Panc1 (cell line): ENCODE measurements at regions not wholly inside any gene's neighbourhood (a gene's known extent, or its start where the extent isn't known, plus 50 kb on each side); places are given as distances from the start of the nearest gene placed in this dataset.

ENCODE experiments used
- TF ChIP-seq, protein P1 (sequence below): fragments of 450-650 bp; IDR thresholded peaks from 2 replicates; pipeline ENCODE4 v1.5.1; 2017; ENCODE audit warnings: mild to moderate bottlenecking
- TF ChIP-seq, protein P2 (sequence below), 2 experiments: IDR thresholded peaks; 2 replicates each; pipeline ENCODE4 v1.6.1; 2011 to 2012; ENCODE audit warnings: low read depth in 2 of 2, control low read depth in 1 of 2, low read length in 1 of 2, mild to moderate bottlenecking in 1 of 2, moderate library complexity in 1 of 2; ENCODE audit not compliant: insufficient read depth in 1 of 2

DNA sequence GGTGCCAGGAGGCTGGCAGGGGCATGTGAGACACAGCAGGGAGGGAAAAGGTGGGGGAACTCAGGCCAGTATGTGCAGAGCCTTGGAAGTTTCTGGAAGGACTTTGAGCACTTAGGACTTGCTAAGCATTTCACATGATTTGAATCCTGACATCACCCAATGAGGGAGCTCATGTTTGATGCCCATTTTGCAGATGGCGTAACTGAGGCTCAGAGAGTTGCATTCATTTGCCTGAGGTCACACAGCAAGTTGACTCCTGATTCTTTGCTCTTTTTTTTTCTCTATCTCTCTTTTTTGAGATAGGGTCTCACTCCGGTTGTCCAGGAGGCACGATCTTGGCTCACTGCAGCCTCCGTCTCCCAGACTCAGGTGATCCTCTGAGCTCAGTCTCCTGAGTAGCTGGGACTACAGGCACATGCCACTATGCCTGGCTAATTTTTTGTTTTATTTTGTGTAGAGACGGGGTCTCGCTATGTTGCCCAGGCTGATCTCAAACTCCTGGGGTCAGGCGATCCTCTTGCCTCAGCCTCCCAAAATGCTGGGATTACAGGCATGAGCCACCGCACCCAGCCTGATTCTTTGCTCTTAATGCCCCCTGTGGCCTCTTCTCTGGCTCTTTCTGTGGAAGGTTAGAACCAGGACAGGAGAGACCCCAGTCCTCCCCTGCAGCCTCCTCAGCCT is 246.1 kb downstream of the RBM19 start:
- TF ChIP-seq, protein P1, sequence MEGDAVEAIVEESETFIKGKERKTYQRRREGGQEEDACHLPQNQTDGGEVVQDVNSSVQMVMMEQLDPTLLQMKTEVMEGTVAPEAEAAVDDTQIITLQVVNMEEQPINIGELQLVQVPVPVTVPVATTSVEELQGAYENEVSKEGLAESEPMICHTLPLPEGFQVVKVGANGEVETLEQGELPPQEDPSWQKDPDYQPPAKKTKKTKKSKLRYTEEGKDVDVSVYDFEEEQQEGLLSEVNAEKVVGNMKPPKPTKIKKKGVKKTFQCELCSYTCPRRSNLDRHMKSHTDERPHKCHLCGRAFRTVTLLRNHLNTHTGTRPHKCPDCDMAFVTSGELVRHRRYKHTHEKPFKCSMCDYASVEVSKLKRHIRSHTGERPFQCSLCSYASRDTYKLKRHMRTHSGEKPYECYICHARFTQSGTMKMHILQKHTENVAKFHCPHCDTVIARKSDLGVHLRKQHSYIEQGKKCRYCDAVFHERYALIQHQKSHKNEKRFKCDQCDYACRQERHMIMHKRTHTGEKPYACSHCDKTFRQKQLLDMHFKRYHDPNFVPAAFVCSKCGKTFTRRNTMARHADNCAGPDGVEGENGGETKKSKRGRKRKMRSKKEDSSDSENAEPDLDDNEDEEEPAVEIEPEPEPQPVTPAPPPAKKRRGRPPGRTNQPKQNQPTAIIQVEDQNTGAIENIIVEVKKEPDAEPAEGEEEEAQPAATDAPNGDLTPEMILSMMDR, result no peak
- TF ChIP-seq, protein P2, sequence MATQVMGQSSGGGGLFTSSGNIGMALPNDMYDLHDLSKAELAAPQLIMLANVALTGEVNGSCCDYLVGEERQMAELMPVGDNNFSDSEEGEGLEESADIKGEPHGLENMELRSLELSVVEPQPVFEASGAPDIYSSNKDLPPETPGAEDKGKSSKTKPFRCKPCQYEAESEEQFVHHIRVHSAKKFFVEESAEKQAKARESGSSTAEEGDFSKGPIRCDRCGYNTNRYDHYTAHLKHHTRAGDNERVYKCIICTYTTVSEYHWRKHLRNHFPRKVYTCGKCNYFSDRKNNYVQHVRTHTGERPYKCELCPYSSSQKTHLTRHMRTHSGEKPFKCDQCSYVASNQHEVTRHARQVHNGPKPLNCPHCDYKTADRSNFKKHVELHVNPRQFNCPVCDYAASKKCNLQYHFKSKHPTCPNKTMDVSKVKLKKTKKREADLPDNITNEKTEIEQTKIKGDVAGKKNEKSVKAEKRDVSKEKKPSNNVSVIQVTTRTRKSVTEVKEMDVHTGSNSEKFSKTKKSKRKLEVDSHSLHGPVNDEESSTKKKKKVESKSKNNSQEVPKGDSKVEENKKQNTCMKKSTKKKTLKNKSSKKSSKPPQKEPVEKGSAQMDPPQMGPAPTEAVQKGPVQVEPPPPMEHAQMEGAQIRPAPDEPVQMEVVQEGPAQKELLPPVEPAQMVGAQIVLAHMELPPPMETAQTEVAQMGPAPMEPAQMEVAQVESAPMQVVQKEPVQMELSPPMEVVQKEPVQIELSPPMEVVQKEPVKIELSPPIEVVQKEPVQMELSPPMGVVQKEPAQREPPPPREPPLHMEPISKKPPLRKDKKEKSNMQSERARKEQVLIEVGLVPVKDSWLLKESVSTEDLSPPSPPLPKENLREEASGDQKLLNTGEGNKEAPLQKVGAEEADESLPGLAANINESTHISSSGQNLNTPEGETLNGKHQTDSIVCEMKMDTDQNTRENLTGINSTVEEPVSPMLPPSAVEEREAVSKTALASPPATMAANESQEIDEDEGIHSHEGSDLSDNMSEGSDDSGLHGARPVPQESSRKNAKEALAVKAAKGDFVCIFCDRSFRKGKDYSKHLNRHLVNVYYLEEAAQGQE (IDR thresholded peaks at IDR 0.05; ENCODE audit: insufficient read depth in 1 of 2, low read depth in 2 of 2, low read length in 1 of 2), result no peak
